Right cardiac atrium (tissue), 5 donors: ENCODE measurements at regions not wholly inside any gene's neighbourhood (a gene's known extent, or its start where the extent isn't known, plus 50 kb on each side); places are given as distances from the start of the nearest gene placed in this dataset.

Experiments
- ATAC-seq, 2 donors: fragments of 200-7000 bp; cut with Tn5 transposase; one replicate each; pipeline versions ENCODE4 v1.8.0 to v1.9.1; 2020; ENCODE audit warnings: moderate library complexity in 2 of 2, mild to moderate bottlenecking in 1 of 2
- DNase-seq, 3 donors: peaks; one replicate each; pipeline ENCODE4 v3.0.0-alpha.2; 2020
- H3K27ac ChIP-seq: one replicate; pipeline ENCODE4 v1.5.1; 2013; ENCODE audit warnings: mild to moderate bottlenecking, low read length, control low read depth, moderate library complexity
- H3K27me3 ChIP-seq: one replicate; pipeline ENCODE4 v1.6.1; 2013; ENCODE audit not compliant: control insufficient read depth, insufficient read depth
- H3K4me1 ChIP-seq: one replicate; pipeline ENCODE4 v1.6.1; 2013; ENCODE audit warnings: low read length; ENCODE audit not compliant: control insufficient read depth, insufficient read depth
- H3K4me3 ChIP-seq: one replicate; pipeline ENCODE4 v1.5.1; 2013; ENCODE audit warnings: low read length, control low read depth
- H3K9me3 ChIP-seq: one replicate; pipeline ENCODE4 v1.6.1; 2013; ENCODE audit warnings: low read length; ENCODE audit not compliant: control insufficient read depth
- WGBS: extraction: QIAGEN DNeasy Blood & Tissue Kit; methylation state at CpG from one replicate; pipeline ENCODE4 v1.1.7; 2013; 5-methylcytosine and 5-hydroxymethylcytosine counted together
- intact Hi-C, 4 donors: fragments of 100-400 bp; cut with DNase I; formaldehyde crosslinking; loops; one replicate each; pipeline versions ENCODE4 v1.11.0 to v1.14.0; 2022 to 2023
- donor health status: healthy with polysubstance abuse.
- donor health status: DM: no; HTN: yes; CAD: no.
- donor health status: DM: no; HTN: no; CAD: no.
- donor health status: DM: no; HTN: yes; CAD: no; lungs with severe emphysema.
- donor health status: DM: yes; HTN: yes; CAD: no.

- H3K4me3 ChIP-seq, result no peak overlapping the region
- no peaks in the 10 kb centered on the region for H3K9me3 ChIP-seq
- H3K27ac ChIP-seq, result no peak overlapping the region
- DNase-seq (no peak), ATAC-seq (no peak)
- intact Hi-C loops, result no loop called here
- no peaks in the 10 kb centered on the region for H3K27me3 ChIP-seq
- no peaks in the 10 kb centered on the region for H3K4me1 ChIP-seq
- WGBS, result 75% methylated on average over 2 of the region's 2 CpGs
Measured at GRCh38 chr4:110278127-110278526, 79.7 kb upstream of the ELOVL6 start.

GRCh38 chr4:110275871-110276270 is 77.5 kb upstream of the ELOVL6 start:
- Histone ChIP-seq H3K27ac (no peak overlapping the region), H3K27me3 (no peaks in the 10 kb centered on the region), H3K4me1 (no peaks in the 10 kb centered on the region), H3K9me3 (no peaks in the 10 kb centered on the region), H3K4me3 (no peak overlapping the region)
- no peak for DNase-seq
- intact Hi-C loops, result no loop called here
- no peak for ATAC-seq

- no peak for DNase-seq
- H3K4me1 ChIP-seq, result no peaks in the 10 kb centered on the region
- 59% methylated on average over 4 of the region's 4 CpGs for whole genome bisulfite sequencing
- no peak overlapping the region for H3K27ac ChIP-seq
- no peak for ATAC-seq
- no peaks in the 10 kb centered on the region for H3K27me3 ChIP-seq
- no peaks in the 10 kb centered on the region for H3K9me3 ChIP-seq
- H3K4me3 ChIP-seq, result no peak overlapping the region
- intact Hi-C loops, result no loop called here
Measured at GRCh38 chr4:110271986-110272385, 73.6 kb upstream of the ELOVL6 start.

- Histone ChIP-seq H3K27me3 (no peaks in the 10 kb centered on the region), H3K27ac (no peak overlapping the region), H3K4me3 (no peak overlapping the region), H3K9me3 (no peaks in the 10 kb centered on the region), H3K4me1 (no peaks in the 10 kb centered on the region)
- 70% methylated on average over 3 of the region's 3 CpGs for WGBS
- ATAC-seq (no peak), DNase-seq (no peak)
- intact Hi-C loops, result no loop called here
Measured at GRCh38 chr4:110270492-110271197, 72.2 kb upstream of the ELOVL6 start.

DNA sequence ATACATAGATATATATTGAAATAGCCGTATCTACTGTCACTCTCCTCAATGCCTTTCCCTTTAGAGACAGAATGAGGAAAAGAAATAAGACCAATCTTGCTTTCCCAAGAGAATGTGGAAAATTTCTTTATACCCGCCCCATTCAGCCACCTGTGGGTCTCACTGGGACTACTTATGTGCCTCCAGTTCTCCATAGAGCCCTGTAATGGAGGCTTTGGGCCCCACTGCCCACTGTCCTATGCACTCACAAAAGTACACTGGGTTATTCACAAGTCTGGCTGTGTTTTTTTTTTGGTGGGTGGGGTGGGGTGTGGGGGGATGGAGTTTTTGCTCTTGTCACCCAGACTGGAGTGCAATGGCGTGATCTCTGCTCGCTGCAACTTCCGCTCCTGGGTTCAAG is 70.4 kb upstream of the ELOVL6 start:
- ATAC-seq (no peak), DNase-seq (no peak)
- intact Hi-C loops, result no loop called here
- H3K9me3 ChIP-seq, result no peaks in the 10 kb centered on the region
- 93% methylated on average over 5 of the region's 5 CpGs for WGBS
- no peaks in the 10 kb centered on the region for H3K27me3 ChIP-seq
- H3K27ac ChIP-seq, result no peak overlapping the region
- no peak overlapping the region for H3K4me3 ChIP-seq
- no peaks in the 10 kb centered on the region for H3K4me1 ChIP-seq

GRCh38 chr4:110268352-110268751 is 69.9 kb upstream of the ELOVL6 start:
- Histone ChIP-seq H3K27ac (no peak overlapping the region), H3K27me3 (no peaks in the 10 kb centered on the region), H3K9me3 (no peaks in the 10 kb centered on the region), H3K4me1 (no peaks in the 10 kb centered on the region), H3K4me3 (no peak overlapping the region)
- 78% methylated on average over 2 of the region's 2 CpGs for WGBS
- intact Hi-C loops, result no loop called here
- ATAC-seq (no peak), DNase-seq (no peak)

GRCh38 chr4:110266136-110266535 is 67.7 kb upstream of the ELOVL6 start:
- Histone ChIP-seq H3K9me3 (no peaks in the 10 kb centered on the region), H3K27ac (no peak overlapping the region), H3K27me3 (no peaks in the 10 kb centered on the region), H3K4me3 (no peak overlapping the region), H3K4me1 (no peaks in the 10 kb centered on the region)
- ATAC-seq (no peak), DNase-seq (no peak)
- intact Hi-C loops, result no loop called here
- WGBS, result 80% methylated on average over 1 of the region's 1 CpG

GRCh38 chr4:110265001-110265400 is 66.6 kb upstream of the ELOVL6 start:
- WGBS, result 86% methylated on average over 5 of the region's 5 CpGs
- DNase-seq, result no peak
- intact Hi-C loops, result no loop called here
- H3K27ac ChIP-seq, result no peak overlapping the region
- H3K27me3 ChIP-seq, result no peaks in the 10 kb centered on the region
- no peaks in the 10 kb centered on the region for H3K4me1 ChIP-seq
- H3K9me3 ChIP-seq, result no peaks in the 10 kb centered on the region
- H3K4me3 ChIP-seq, result no peak overlapping the region
- ATAC-seq, result no peak

- 73% methylated on average over 4 of the region's 4 CpGs for WGBS
- H3K27ac ChIP-seq, result no peak overlapping the region
- ATAC-seq (no peak), DNase-seq (no peak)
- intact Hi-C loops, result no loop called here
- no peaks in the 10 kb centered on the region for H3K4me1 ChIP-seq
- no peak overlapping the region for H3K4me3 ChIP-seq
- no peaks in the 10 kb centered on the region for H3K27me3 ChIP-seq
- H3K9me3 ChIP-seq, result no peaks in the 10 kb centered on the region
Measured at GRCh38 chr4:110260299-110260698, 61.9 kb upstream of the ELOVL6 start.

- intact Hi-C loops, result no loop called here
- no peak overlapping the region for H3K4me3 ChIP-seq
- 64% methylated on average over 5 of the region's 5 CpGs for WGBS
- no peaks in the 10 kb centered on the region for H3K9me3 ChIP-seq
- ATAC-seq (no peak), DNase-seq (no peak)
- H3K27ac ChIP-seq, result no peak overlapping the region
- no peaks in the 10 kb centered on the region for H3K27me3 ChIP-seq
- no peaks in the 10 kb centered on the region for H3K4me1 ChIP-seq
Measured at GRCh38 chr4:110250023-110250387, 51.6 kb upstream of the ELOVL6 start.

DNA sequence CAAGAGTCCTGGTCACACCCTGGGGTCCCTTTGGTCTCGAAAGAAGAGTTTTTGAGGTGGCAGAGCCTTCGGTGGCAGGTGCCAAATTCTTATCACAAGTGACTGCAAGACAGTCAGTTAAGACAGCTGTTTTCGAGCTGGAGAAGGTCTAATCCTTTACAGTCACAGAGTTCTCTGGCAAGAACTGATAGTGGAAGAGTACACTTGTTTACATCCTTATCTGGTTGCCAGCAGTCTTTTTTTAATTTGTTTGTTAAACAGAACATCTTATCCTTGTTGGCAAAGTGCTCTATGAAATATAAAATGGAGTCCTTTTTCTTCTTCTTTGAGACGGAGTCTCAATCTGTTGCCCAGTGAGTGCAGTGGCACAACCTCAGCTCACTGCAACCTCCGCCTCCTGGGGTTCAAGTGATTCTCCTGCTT is 50.4 kb upstream of the ELOVL6 start:
- Histone ChIP-seq H3K27ac (no peak overlapping the region), H3K27me3 (no peaks in the 10 kb centered on the region), H3K4me1 (no peaks in the 10 kb centered on the region), H3K4me3 (no peak overlapping the region), H3K9me3 (no peaks in the 10 kb centered on the region)
- WGBS, result 58% methylated on average over 5 of the region's 5 CpGs
- ATAC-seq, result no peak
- intact Hi-C loops, result no loop called here
- DNase-seq, result no peak
